ENCODE measurements at regions not wholly inside any gene's neighbourhood (a gene's known extent, or its start where the extent isn't known, plus 50 kb on each side); places are given as distances from the start of the nearest gene placed in this dataset.

DNA sequence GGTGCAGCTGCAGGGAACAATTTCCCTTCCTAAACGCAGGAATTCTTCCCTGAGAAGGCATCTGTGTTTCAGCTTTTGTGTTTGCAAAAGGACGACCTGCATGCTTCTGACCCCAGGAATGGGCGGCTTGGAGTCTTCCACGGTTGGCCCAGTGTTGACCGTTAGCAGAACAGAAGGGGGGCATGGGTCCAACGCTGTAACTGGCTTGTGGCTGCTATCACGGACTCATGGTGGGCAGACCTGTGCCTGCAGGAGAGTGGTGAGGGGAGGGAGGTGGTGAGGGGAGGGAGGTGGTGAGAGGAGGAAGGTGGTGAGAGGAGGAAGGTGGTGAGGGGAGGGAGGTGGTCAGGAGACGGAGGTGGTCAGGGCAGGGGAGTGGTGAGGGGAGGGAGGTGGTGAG lies 388.6 kb upstream of the IRX4 start:
- Histone ChIP-seq H3K9me3 (replicated peaks; ENCODE audit: insufficient read depth, low read length) (no peaks in the 10 kb centered on the region), H3K9me2 (replicated peaks; ENCODE audit: insufficient read depth, low read length) (no peaks in the 10 kb centered on the region), H3K4me3 (ENCODE audit: low read length) (no peak overlapping the region), H3K9ac (ENCODE audit: low read length) (no peak overlapping the region), H3F3A (ENCODE audit: insufficient read depth, low read length) (no peaks in the 10 kb centered on the region), H3K4me1 (ENCODE audit: low read length) (no peaks in the 10 kb centered on the region), H3K27ac (ENCODE audit: low read length) (no peak overlapping the region), H4K20me1 (ENCODE audit: insufficient read depth, low read length) (no peaks in the 10 kb centered on the region), H3K27me3 (replicated peaks; ENCODE audit: insufficient read depth, low read length) (no peaks in the 10 kb centered on the region), H3K79me2 (ENCODE audit: low read length) (no peaks in the 10 kb centered on the region), H3K36me3 (replicated peaks; ENCODE audit: insufficient read depth, low read length) (no peaks in the 10 kb centered on the region), H3K4me2 (ENCODE audit: low read depth, low read length) (no peak overlapping the region), H2AFZ (ENCODE audit: low read length) (no peak overlapping the region)
- no peak for TF ChIP-seq EZH2 (optimal IDR thresholded peaks at IDR 0.05; ENCODE audit: low read depth, low read length)
- no peak for TF ChIP-seq CTCF (IDR thresholded peaks at IDR 0.05; ENCODE audit: low read length)
- TF ChIP-seq EZH2phosphoT487 (IDR thresholded peaks at IDR 0.05; ENCODE audit: low read length): no peak
- DNase-seq: no peak

GRCh38 chr5:2270467-2270866 lies 387.7 kb upstream of the IRX4 start:
- Histone ChIP-seq H3K27ac (ENCODE audit: low read length) (no peak overlapping the region), H3K9me2 (replicated peaks; ENCODE audit: insufficient read depth, low read length) (no peaks in the 10 kb centered on the region), H3K36me3 (replicated peaks; ENCODE audit: insufficient read depth, low read length) (no peaks in the 10 kb centered on the region), H3K4me2 (ENCODE audit: low read depth, low read length) (no peak overlapping the region), H3K79me2 (ENCODE audit: low read length) (no peaks in the 10 kb centered on the region), H4K20me1 (ENCODE audit: insufficient read depth, low read length) (no peaks in the 10 kb centered on the region), H3F3A (ENCODE audit: insufficient read depth, low read length) (no peaks in the 10 kb centered on the region), H3K9me3 (replicated peaks; ENCODE audit: insufficient read depth, low read length) (no peaks in the 10 kb centered on the region), H3K4me3 (ENCODE audit: low read length) (no peak overlapping the region), H3K9ac (ENCODE audit: low read length) (no peak overlapping the region), H3K27me3 (replicated peaks; ENCODE audit: insufficient read depth, low read length) (no peaks in the 10 kb centered on the region), H3K4me1 (ENCODE audit: low read length) (no peaks in the 10 kb centered on the region), H2AFZ (ENCODE audit: low read length) (no peak overlapping the region)
- TF ChIP-seq CTCF (IDR thresholded peaks at IDR 0.05; ENCODE audit: low read length) (no peak), EZH2phosphoT487 (IDR thresholded peaks at IDR 0.05; ENCODE audit: low read length) (no peak), EZH2 (optimal IDR thresholded peaks at IDR 0.05; ENCODE audit: low read depth, low read length) (no peak)
- no peak for DNase-seq

GRCh38 chr5:2269656-2270055 lies 386.9 kb upstream of the IRX4 start:
- Histone ChIP-seq H3K27me3 (replicated peaks; ENCODE audit: insufficient read depth, low read length) (no peaks in the 10 kb centered on the region), H4K20me1 (ENCODE audit: insufficient read depth, low read length) (no peaks in the 10 kb centered on the region)

More at GRCh38 chr5:2269656-2270055, 386.9 kb upstream of the IRX4 start:
- Histone ChIP-seq H3K79me2 (ENCODE audit: low read length) (no peaks in the 10 kb centered on the region), H3K4me2 (ENCODE audit: low read depth, low read length) (no peak overlapping the region), H3K36me3 (replicated peaks; ENCODE audit: insufficient read depth, low read length) (no peaks in the 10 kb centered on the region), H3K27ac (ENCODE audit: low read length) (no peak overlapping the region), H3K9me2 (replicated peaks; ENCODE audit: insufficient read depth, low read length) (no peaks in the 10 kb centered on the region), H3K4me1 (ENCODE audit: low read length) (no peaks in the 10 kb centered on the region), H3K4me3 (ENCODE audit: low read length) (no peak overlapping the region), H3K9ac (ENCODE audit: low read length) (no peak overlapping the region), H2AFZ (ENCODE audit: low read length) (no peak overlapping the region), H3K9me3 (replicated peaks; ENCODE audit: insufficient read depth, low read length) (no peaks in the 10 kb centered on the region), H3F3A (ENCODE audit: insufficient read depth, low read length) (no peaks in the 10 kb centered on the region)
- TF ChIP-seq CTCF (IDR thresholded peaks at IDR 0.05; ENCODE audit: low read length) (no peak), EZH2 (optimal IDR thresholded peaks at IDR 0.05; ENCODE audit: low read depth, low read length) (no peak), EZH2phosphoT487 (IDR thresholded peaks at IDR 0.05; ENCODE audit: low read length) (no peak)
- no peak for DNase-seq
